ENCODE measurements at regions not wholly inside any gene's neighbourhood (a gene's known extent, or its start where the extent isn't known, plus 50 kb on each side); places are given as distances from the start of the nearest gene placed in this dataset.

DNA sequence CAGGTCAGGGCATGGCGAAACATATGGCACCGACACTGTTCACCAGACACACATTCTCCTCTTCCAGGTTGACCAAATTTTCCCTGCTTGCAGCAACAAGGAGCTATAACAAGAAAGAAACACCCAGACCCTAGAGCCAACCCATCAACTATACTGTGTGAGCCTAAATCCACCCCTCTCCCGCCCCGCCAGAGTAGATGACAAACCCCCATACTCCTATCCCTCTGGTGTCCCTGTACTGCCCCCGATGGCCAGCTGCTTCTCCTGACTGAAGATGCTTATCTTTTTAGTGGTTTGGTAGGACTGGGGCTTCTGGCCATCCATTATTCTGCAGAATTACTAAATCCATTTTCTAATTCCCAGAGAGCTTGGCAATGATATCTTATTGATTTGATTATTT is 70.1 kb upstream of the EEPD1 start:
- Histone ChIP-seq H4K8ac (ENCODE audit: low read depth in 2 of 2, low read length in 2 of 2) (no peak overlapping the region), H2AFZ (replicated peaks; ENCODE audit: low read length, poor library complexity) (no peak overlapping the region), H2AK9ac (replicated peaks; ENCODE audit: low read depth, low read length, poor library complexity) (no peak overlapping the region), H4K5ac (ENCODE audit: low read depth, low read length) (no peak overlapping the region), H3K27me3 (ENCODE audit: control insufficient read depth, insufficient read depth, low read length) (peaks cover 27% of the 10 kb centered on the region), H2BK120ac (ENCODE audit: low read depth, low read length) (no peak overlapping the region), H3K4me1 (ENCODE audit: control insufficient read depth, insufficient read depth, low read length) (no peaks in the 10 kb centered on the region), H4K91ac (ENCODE audit: insufficient read depth, low read depth, low read length) (no peak overlapping the region), H3K27ac (ENCODE audit: insufficient read depth, low read length) (no peak overlapping the region), H4K20me1 (ENCODE audit: insufficient read depth, low read length) (no peaks in the 10 kb centered on the region), H2AK5ac (ENCODE audit: low read depth, low read length) (no peak overlapping the region), H3K56ac (ENCODE audit: extremely low read depth, insufficient read depth, low read length) (no peak overlapping the region), H3K9me1 (ENCODE audit: insufficient read depth, low read length) (no peaks in the 10 kb centered on the region; the same call in 1 of the 2 replicates), H3K4me2 (ENCODE audit: low read depth, low read length) (no peak overlapping the region), H3K9ac (ENCODE audit: low read depth, low read length) (no peak overlapping the region), H3K9me3 (ENCODE audit: control insufficient read depth, insufficient read depth, low read length) (peaks cover 2% of the 10 kb centered on the region), H3K4ac (ENCODE audit: low read depth, low read length) (no peak overlapping the region), H2BK5ac (ENCODE audit: low read depth, low read length, poor library complexity, severe bottlenecking) (no peak overlapping the region), H3K36me3 (ENCODE audit: control insufficient read depth, insufficient read depth, low read length) (no peaks in the 10 kb centered on the region), H3K18ac (ENCODE audit: low read depth, low read length) (no peak overlapping the region), H2BK20ac (ENCODE audit: low read depth, low read length) (no peak overlapping the region), H3K79me1 (ENCODE audit: low read depth in 1 of 2, low read length in 2 of 2) (no peaks in the 10 kb centered on the region), H2BK15ac (ENCODE audit: low read depth, low read length) (no peak overlapping the region), H3K14ac (replicated peaks; ENCODE audit: low read depth, low read length) (no peak overlapping the region), H3K23ac (ENCODE audit: low read depth, low read length) (no peak overlapping the region), H3K4me3 (ENCODE audit: insufficient read depth, low read depth, low read length) (no peak overlapping the region)
- dilution Hi-C loops (cut with HindIII; ENCODE audit: low sequenced_read_pairs, unreplicated experiment) (no loop called here), in situ Hi-C loops (cut with MboI; ENCODE audit: low sequenced_read_pairs) (no loop called here), intact Hi-C loops (cut with micrococcal nuclease) (no loop called here)
- DNase-seq (no peak), ATAC-seq (ENCODE audit: low read depth) (no peak)
- TF ChIP-seq FOS (IDR thresholded peaks at IDR 0.05; ENCODE audit: low read depth, low read length) = no peak
- no peak for TF ChIP-seq MAZ (IDR thresholded peaks at IDR 0.05; ENCODE audit: borderline replicate concordance, low read depth, low read length)
- TF ChIP-seq SMC3 (IDR thresholded peaks at IDR 0.05; ENCODE audit: low read depth, low read length) = no peak
- no peak for TF ChIP-seq CHD1 (IDR thresholded peaks at IDR 0.05; ENCODE audit: low read depth, low read length)
- TF ChIP-seq RAD21 (IDR thresholded peaks at IDR 0.05; ENCODE audit: low read length) = no peak
- no peak for TF ChIP-seq MAFK (IDR thresholded peaks at IDR 0.05; ENCODE audit: low read depth, low read length)
- no peak for TF ChIP-seq RCOR1 (IDR thresholded peaks at IDR 0.05; ENCODE audit: insufficient replicate concordance, low read length)
- no peak for TF ChIP-seq RFX5 (IDR thresholded peaks at IDR 0.05; ENCODE audit: low read depth, low read length)
- TF ChIP-seq, protein P1, sequence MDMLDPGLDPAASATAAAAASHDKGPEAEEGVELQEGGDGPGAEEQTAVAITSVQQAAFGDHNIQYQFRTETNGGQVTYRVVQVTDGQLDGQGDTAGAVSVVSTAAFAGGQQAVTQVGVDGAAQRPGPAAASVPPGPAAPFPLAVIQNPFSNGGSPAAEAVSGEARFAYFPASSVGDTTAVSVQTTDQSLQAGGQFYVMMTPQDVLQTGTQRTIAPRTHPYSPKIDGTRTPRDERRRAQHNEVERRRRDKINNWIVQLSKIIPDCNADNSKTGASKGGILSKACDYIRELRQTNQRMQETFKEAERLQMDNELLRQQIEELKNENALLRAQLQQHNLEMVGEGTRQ (IDR thresholded peaks at IDR 0.05; ENCODE audit: low read depth, low read length) = no peak
- no peak for TF ChIP-seq NFE2L2 (IDR thresholded peaks at IDR 0.05; ENCODE audit: low read depth, low read length)
- TF ChIP-seq, protein P2, sequence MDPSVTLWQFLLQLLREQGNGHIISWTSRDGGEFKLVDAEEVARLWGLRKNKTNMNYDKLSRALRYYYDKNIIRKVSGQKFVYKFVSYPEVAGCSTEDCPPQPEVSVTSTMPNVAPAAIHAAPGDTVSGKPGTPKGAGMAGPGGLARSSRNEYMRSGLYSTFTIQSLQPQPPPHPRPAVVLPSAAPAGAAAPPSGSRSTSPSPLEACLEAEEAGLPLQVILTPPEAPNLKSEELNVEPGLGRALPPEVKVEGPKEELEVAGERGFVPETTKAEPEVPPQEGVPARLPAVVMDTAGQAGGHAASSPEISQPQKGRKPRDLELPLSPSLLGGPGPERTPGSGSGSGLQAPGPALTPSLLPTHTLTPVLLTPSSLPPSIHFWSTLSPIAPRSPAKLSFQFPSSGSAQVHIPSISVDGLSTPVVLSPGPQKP (IDR thresholded peaks at IDR 0.05; ENCODE audit: borderline replicate concordance, low read depth, low read length) = no peak
- TF ChIP-seq POLR2A (IDR thresholded peaks at IDR 0.05; ENCODE audit: low read depth, low read length) = no peak
- TF ChIP-seq BHLHE40 (IDR thresholded peaks at IDR 0.05; ENCODE audit: low read depth, low read length) = no peak
- TF ChIP-seq, protein P3, sequence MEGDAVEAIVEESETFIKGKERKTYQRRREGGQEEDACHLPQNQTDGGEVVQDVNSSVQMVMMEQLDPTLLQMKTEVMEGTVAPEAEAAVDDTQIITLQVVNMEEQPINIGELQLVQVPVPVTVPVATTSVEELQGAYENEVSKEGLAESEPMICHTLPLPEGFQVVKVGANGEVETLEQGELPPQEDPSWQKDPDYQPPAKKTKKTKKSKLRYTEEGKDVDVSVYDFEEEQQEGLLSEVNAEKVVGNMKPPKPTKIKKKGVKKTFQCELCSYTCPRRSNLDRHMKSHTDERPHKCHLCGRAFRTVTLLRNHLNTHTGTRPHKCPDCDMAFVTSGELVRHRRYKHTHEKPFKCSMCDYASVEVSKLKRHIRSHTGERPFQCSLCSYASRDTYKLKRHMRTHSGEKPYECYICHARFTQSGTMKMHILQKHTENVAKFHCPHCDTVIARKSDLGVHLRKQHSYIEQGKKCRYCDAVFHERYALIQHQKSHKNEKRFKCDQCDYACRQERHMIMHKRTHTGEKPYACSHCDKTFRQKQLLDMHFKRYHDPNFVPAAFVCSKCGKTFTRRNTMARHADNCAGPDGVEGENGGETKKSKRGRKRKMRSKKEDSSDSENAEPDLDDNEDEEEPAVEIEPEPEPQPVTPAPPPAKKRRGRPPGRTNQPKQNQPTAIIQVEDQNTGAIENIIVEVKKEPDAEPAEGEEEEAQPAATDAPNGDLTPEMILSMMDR (conservative IDR thresholded peaks at IDR 0.05; ENCODE audit: low read depth, low read length) = no peak
- BruUV-seq (replicated peaks) = no TSS peak
- no CpG with 5 or more reads among the region's 5 CpGs for WGBS, 2 experiments (ENCODE audit: extremely low coverage in 2 of 2, insufficient read length in 1 of 2)
- ChIA-PET CTCF (interaction anchor here (0.6 kb wide), 1 partner anchor 43 kb away, joined by 3 read pairs; no protein-coding TSS in a partner anchor), POLR2A (ENCODE audit: unreplicated experiment) (no interaction called here)
